HPDE6-E6E7 (cell line): ENCODE measurements at regions not wholly inside any gene's neighbourhood (a gene's known extent, or its start where the extent isn't known, plus 50 kb on each side); places are given as distances from the start of the nearest gene placed in this dataset.

ENCODE experiments used
- DNase-seq: peaks from one replicate; pipeline ENCODE4 v3.0.0; 2011; ENCODE audit warnings: missing footprints; ENCODE audit errors: extremely low spot score

DNA sequence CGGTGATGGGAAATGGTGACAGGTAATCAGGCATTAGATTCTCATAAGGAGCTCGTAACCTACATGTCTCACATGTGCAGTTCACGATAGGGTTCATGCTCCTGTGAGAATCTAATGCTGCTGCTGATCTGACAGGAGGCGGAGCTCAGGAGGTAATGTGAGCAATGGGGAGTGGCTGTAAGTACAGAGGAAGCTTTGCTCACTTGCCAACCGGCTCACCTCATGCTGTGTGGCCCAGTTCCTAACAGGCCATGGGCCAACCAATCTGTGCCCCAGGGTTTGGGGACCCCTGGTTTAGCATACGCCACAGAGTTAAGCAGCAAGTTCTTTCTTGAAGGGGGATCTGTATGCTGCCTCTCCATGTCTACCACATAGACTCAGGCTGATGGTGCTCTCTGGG is 133.1 kb downstream of the IQUB start:
- DNase-seq: no peak

GRCh38 chr7:123400196-123400595 is 134.2 kb downstream of the IQUB start:
- no peak for DNase-seq

GRCh38 chr7:123398921-123399320 is 135.5 kb downstream of the IQUB start:
- no peak for DNase-seq

DNA sequence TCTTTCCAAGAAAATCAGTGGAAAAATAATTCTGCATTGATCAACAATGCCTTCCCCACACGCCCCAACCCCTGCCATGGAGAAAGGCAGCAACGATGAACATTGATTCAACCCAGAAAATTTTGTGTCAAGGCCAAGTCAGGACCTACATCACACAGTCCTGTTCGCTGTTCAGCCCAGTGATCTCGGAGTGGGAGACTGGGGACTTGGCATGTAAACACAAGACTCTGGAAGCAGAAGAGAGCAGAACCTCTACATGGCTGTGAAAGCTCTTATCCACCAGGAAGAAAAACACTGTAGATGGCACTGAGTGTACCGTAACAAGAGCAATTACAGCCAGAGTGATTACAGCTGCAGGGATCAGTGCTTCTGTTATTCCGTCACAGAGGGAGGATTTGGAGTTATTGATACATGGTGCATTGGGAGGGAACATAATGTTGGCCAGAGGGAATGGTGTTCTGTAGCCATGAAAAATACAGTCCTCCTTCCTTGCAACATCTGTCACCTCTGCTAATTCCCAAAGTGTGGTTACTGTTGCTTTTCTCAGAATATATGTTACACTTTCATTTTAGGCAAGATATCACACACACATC is 136.6 kb downstream of the IQUB start:
- no peak for DNase-seq

DNA sequence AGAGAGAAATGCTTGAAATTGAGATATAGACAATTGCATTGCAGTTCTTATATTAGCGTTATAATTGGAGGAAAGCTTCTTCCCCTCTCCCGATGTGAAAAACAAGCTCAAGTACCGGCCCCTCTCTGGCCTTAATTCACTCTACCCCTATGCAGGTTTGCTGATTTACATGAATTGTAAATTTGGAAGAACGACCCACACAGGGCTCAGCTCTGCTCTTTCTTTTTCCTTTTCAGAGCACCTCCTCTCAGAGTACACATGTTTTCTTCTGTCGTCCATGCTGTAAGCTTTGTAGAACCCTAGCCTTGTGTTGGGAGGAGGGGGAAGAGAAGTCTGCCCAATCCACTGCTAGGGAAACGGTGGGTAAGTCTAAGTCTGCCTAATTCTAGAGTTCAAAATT is 140.8 kb downstream of the IQUB start:
- DNase-seq: no peak

DNA sequence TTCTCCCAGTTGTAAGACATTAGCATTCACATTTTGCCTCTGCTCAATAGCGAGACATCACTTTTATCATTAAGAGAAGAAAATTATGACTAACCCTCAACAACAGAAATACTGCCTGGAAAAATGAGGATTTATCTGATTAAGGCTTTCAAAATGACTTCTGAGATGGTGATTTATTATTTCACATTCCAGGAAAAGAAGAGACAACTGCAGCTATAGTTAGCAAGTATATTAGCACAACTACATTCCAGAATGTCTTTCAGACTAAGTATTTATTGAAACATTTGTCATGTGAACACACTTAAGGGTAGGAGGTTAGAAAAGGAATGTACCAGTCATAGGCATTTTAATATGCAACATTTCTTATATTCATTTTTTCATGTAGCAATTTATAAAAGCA is 162.0 kb downstream of the IQUB start:
- DNase-seq: no peak

- peak; percentile 47 for DNase-seq
Measured at GRCh38 chr7:123367484-123368122, 166.8 kb downstream of the IQUB start.

- no peak for DNase-seq
Measured at GRCh38 chr7:123367031-123367430, 167.3 kb upstream of the SLC13A1 start.

DNA sequence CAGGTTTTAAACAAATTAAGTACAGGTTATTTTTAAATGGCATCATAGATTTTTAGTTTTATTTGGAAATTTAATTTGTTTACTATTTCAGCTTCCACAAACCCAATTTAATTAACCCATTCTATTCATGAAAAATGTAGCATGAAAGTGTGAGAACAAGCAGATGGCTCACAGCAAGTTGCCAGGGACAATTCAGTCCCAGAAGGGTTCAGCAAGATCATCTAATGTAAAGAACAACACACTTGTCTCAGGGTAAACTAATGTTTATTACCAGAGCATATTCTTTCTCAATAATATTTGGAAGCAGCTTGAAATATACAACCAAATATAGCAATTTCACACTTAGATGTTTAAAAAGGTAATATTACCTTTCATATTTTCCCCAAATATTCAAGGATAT is 166.9 kb upstream of the SLC13A1 start:
- no peak for DNase-seq

DNA sequence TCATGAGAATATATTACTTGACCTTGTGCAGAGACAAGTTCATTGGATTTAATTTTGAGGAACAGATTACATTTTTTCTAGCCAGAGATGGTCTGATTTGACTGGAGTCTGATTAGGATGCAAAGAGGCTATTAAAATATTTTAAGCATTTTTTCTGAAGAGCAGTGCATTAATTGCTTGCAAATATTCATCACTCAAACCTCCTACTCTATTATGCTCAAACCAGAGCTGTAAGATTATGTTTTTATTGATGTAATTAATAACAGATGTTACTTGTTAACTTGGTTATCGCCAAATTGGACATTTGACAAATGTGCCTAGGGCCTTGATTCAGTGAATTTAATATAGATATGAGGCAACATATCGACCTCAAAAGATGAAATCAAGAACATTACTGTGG is 160.9 kb upstream of the SLC13A1 start:
- no peak for DNase-seq

- DNase-seq: no peak
Measured at GRCh38 chr7:123355576-123356190, 155.9 kb upstream of the SLC13A1 start.

- DNase-seq: peak; percentile 10
Measured at GRCh38 chr7:123352973-123353372, 153.2 kb upstream of the SLC13A1 start.

DNA sequence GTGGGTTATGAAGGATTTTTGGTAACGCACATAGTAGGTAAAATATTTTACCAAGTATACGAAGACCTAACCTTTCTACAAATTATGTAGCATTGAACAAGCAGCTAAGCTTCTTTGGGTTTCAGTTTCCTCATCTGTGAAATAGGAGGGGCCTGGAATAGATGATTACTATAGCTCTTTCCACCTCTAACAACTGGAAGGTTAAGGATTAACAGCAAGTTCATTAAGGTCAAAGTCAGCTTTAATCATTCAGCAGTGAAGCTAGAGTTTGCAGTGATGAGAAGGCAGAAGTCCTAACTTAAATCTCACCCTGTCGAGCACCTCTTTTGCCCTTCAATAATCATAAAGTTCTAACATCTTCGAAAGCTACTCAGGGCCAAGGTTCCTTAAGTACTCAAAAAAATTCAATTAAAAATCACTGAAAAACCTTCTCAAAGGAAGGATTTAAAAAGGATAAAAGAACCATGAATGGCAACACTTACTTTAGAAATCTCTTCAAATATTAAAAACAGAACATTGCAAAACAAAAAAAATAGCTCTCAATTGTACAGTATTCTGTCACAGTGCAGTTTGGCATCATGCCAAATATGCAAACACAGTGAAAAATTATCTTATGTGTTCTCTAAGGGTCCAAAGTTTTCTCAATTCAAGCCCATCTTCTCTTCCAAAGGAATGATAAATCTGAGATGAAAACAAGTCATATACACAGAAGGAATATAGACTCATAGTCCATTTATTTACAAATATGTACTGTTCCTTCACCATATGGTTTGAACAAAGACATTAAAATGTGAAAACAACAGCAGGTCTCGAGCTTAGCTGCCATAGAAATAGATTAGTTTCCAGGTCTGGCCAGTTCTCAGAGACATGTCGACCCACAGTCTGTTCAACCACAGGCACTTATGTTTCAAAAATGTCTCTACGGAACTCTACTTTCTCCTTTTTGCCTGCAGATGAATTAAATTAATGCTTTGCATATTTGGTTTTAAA is 152.0 kb upstream of the SLC13A1 start:
- no peak for DNase-seq

DNA sequence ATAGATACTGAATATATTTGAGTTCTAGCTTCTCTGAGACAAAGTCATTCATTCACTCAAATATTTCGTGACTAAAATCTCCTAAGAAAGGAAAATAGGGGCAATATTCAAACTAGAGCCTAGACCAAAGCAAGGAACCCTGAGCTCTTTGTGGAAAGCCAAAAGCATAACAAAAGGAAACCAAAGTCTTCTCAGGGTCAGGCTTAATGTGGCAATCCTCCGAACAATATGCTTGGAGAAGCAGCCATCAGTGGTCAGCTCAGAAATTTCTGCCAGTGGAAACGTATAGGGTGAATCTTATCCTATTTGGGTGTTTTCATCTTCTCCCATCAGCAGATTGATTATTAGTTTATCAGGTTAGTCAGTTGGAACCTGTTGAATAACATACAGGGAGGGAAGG is 151.3 kb upstream of the SLC13A1 start:
- no peak for DNase-seq

DNA sequence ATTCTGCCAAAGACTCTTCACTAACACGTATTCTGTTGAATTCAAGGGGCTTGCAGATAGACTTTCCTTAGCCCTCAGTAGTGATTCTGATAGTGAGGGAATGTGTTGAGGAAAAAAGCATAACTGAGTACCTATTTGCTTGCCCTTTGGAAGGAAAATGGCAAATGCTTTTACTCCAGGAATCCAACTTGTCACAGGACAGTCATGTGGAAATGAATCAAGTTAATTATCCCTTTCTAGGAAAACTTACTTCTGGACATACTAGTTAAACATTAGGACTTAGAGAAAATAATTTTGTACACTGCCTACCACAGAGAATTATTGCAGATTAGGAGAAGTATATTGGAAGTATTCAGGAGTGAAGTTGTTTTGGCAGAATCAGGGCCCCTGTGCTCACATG is 148.9 kb upstream of the SLC13A1 start:
- DNase-seq: no peak

- DNase-seq: no peak
Measured at GRCh38 chr7:123346766-123347165, 147.0 kb upstream of the SLC13A1 start.

- DNase-seq: no peak
Measured at GRCh38 chr7:123343611-123344010, 143.8 kb upstream of the SLC13A1 start.

GRCh38 chr7:123341102-123341501 is 141.3 kb upstream of the SLC13A1 start:
- DNase-seq: no peak

- DNase-seq: no peak
Measured at GRCh38 chr7:123338688-123339087, 138.9 kb upstream of the SLC13A1 start.

DNA sequence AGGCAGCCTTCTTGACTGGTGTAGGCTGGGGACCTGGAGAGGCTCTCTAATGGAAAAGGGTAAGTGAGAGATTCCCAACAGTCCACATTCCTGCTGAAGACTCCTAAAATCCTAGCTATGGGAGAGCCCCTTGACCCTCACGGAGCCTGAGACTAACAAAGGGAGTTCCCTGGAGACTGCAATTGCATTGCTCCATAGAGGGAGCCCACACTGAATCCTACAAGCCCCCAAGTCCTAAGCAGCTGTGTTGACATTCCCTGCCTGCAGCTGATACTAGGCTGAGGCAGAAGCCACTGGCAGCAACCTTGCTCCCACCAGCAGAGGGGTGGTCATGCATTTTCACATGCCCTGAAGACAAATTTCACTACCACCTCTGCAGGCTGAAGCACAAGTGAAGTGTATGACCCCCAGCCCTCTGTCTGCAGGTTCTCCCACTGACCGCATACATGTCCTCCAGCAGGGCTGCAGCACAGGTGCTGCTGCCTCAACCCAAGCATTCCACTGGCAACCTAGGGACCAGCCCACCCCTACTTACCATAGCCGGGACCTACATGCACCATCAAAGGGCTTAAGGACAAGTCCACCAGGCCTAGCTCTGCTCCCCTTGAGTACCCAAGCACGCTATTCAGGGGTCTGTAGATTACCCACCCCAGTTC is 130.3 kb upstream of the SLC13A1 start:
- DNase-seq: no peak

- DNase-seq: no peak
Measured at GRCh38 chr7:123327661-123328060, 127.9 kb upstream of the SLC13A1 start.

DNA sequence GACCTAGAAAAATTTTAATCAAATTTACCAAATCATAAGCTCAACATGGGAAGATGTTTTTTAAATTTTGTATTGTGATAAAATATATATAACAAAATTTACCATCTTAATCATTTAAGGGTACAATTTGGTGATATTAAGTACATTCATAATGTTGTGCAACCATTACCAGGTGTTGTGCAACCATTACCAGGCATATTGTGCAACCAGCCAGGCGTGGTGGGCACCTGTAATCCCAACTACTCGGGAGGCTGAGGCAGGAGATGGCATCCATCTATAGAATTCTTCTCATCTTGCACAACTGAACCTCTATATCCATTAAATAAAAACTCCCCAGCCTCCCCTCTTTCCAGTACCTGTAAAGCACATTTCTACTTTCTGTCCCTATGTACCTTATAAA is 124.5 kb upstream of the SLC13A1 start:
- no peak for DNase-seq
